GM21381 (cell line): ENCODE measurements at regions not wholly inside any gene's neighbourhood (a gene's known extent, or its start where the extent isn't known, plus 50 kb on each side); places are given as distances from the start of the nearest gene placed in this dataset.

Experiments
- ATAC-seq: cut with Tn5 transposase; IDR thresholded peaks from one replicate; pipeline ENCODE4 v1.9.1; 2021; ENCODE audit warnings: mild to moderate bottlenecking, moderate library complexity; ENCODE audit not compliant: unreplicated experiment

- no peak for ATAC-seq
Measured at GRCh38 chr1:30610917-30611316, 112.5 kb downstream of the MATN1 start.

DNA sequence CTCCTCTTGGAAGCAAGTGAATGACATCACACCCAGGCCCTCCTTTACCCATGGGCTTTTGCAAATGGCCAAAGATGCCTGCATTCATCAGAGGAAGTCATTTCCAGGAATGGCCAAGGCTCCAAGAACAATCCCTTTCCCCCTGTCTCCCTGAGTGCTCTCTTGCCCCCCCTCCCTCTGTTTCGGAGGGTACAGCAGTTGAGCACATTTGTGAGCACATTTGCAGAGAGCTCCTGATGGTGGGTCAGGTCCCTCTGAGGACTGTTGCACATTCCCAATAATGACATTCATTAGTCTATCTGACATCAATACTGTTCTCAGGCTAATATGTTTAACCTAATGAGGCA, 113.4 kb downstream of the MATN1 start:
- no peak for ATAC-seq

DNA sequence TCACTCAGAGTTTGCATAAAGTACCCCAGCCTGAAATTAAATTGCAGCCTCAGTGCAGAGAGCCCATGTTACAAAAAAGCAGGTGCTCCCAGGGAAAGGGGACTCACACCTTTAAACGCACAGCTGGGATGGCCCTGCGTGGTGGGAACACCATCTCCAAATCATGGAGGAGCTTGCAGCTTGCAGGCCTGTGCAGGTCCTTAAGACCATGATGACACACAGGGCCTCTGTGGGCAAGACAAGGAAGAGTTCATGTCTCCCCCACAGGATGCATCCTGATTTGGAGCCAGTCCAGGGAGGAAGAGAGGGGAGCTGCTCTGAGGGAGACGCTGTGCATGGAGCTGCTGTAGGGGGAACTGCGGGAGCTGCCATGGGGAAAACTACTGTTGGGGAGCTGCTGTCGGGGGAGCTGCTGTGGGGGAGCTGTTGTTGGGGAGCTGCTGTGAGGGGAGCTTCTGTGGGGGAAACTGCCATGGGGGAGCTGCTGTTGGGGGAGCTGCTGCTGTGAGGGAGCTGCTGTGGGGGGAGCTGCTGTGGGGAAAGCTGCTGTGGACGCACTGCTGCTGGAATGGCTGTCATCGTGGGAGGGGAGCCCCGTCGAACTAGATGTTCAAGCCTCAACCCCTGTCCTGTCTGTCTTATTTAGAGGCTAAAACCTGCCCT, 113.9 kb downstream of the MATN1 start:
- ATAC-seq, result no peak

DNA sequence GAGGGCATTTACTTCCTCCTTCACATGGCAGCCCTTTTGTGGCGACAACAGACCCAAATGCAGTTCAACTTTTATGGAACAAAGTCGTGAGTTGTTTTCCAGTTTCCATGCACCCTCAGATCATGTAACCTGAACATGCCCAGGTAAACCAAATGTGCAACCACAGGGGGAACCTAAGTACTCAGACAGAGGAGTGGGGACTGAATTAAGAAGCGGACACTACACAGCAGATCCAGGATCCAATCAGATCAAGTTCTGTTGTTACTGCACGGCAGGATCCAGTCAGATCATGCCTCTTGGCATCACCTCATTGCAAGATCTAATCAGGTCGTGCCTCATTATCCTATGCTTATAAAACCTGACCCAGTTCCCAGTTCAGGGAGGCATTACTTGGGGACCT, 115.7 kb downstream of the MATN1 start:
- ATAC-seq, result no peak

GRCh38 chr1:30606166-30606565, 117.2 kb downstream of the MATN1 start:
- no peak for ATAC-seq

GRCh38 chr1:30605441-30605920, 117.9 kb downstream of the MATN1 start:
- ATAC-seq, result no peak

DNA sequence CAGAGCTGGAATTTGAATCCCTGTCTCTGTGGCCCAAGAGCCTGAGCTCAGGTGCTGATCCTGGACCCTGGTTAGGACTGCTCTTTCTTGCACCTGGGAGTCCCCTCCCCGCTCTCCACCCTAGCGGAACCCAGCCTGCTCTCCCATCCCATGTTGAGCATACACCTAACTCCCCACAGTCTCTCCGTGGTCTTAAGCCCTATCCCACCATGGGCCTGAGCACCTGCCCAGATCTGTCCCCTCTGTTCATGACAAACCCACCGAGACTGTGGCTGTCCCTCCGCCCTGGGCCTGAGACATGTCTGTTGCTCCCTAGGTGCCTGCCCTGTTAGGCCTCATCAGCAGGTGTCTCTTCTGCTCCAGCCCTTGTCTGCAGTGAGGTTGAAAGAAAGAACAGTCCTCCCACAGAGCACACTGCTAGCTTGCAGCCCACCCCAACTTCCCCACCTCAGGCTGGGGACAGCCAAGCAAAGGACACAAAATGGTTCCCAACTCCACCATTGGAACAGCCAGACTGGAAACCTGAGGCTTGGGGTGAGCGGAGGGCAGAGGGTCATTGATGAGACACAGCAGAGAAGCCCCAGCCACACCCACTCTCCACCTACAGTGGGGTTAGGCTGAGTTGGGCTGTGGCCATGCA, 118.5 kb downstream of the MATN1 start:
- ATAC-seq, result no peak

DNA sequence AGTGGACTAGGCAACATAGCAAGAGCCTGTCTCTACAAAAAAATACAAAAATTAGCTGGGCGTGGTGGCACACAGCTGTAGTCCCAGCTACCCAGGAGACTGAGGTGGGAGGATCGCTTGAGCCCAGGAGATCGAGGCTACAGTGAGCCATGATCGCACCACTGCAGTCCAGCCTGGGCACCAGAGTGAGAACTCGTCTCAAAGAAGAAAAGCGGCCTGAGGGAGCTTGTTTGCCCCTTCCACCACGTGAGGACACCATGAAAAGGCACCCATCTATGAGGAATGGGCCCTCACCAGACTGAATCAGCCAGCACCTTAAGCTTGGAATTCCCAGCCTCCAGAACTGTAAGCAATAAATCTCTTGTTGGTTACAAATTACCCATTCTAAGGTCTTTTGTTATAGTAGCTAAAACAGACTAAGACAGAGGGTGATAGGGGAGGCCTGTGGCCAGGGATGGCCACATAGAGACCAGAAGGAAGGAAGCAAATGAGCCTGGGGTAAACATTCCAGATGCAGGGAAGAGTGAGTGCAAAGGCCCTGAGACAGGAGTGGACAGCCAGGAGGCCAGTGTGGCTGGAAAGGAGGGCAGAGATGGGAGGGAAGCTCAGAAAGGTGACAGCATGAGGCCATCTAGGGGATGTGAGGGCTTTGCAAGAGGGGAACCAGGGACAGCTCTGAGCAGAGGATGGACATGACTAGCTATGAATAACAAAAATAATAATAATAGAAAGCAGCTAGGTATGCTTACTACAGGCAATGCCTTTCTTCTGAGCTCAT, 120.1 kb downstream of the MATN1 start:
- ATAC-seq, result no peak

- ATAC-seq, result no peak
Measured at GRCh38 chr1:30601316-30602085, 121.9 kb downstream of the MATN1 start.

DNA sequence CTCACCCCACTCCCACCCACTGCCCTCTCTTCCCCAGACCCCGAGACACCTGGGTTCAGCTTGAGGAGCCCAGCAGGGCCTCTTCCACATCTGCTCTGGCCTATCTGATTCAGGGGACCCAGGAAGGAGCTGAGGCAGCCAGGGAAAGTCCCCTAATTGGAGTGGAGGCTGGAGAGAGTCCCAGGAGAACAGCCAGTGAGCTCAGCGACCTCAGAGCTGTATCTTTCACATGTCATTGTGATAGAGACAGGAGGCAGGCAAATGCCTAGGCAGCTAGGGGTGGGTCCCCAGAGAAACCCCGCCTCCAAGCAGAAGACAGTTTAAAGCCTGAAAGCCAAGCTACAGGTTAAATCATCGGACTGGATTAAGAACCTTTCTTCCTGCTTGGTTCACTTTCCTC, 122.7 kb downstream of the MATN1 start:
- no peak for ATAC-seq

GRCh38 chr1:30600258-30600657, 123.1 kb downstream of the MATN1 start:
- ATAC-seq, result no peak

GRCh38 chr1:30599721-30600120, 123.7 kb downstream of the MATN1 start:
- no peak for ATAC-seq

DNA sequence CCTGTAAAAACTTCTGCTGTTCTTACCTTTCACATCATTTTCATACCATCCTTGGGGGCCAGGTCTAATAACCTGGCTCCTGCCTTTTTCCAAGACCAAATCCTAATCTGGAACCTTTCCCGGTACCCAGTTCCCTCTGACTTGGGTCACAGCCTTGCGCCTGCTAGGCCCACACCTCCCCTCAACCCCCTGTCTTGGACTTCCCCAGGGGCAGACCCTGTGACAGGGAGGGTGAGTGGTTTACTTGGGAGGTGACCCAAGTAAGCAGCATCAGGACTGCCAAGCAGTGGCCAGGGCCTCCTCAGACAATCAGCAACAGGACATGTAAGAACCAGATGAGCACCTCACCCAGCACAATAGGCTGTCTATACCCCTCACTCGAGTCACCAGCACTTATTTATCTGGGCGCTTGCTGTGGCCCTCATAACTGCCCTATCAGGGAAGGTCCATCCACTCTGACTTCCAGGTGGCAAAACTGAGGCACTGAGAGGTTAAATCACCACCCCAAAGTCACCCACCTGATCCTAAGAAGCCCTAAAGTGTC, 124.7 kb downstream of the MATN1 start:
- no peak for ATAC-seq

- no peak for ATAC-seq
Measured at GRCh38 chr1:30597711-30598110, 125.7 kb downstream of the MATN1 start.

DNA sequence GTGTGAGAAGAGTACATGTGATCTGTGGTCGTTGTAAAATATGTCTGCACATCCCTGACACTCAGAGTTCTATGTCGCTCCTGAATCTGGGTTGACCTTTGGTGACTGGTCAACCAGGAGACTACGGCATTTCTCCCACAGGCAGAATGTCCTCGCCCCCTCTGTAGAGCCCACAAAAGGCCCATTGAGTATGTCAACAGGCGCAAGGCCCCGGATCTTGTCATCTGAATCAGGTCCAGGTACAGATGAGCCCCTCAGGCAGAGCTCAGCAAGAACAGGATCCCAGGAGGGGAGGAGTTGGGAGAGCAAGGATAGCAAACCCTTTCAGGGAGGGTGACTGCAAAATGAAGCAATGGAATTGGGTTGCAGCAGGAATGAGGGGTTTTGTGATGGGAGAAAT, 126.5 kb downstream of the MATN1 start:
- no peak for ATAC-seq

- ATAC-seq, result no peak
Measured at GRCh38 chr1:30596470-30596869, 126.9 kb downstream of the MATN1 start.

DNA sequence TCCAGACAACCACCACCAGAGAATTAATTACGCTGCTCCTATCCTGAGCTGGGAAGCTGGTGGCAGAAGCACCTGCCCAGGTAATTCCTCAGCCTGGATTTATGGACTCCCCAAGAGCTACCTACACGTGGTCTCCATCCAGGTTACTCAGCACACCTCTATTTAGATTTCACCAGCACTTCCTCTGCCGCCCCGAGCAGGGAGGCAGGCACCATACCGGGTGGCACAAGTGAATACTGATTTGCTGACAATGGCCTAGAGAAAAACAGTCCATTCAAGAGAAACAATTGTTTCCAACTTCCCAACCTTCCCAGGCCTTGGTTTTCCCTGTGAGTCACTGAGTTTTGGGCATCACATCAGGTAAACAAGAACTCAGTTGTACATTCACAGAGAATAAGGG, 134.3 kb downstream of the MATN1 start:
- no peak for ATAC-seq

DNA sequence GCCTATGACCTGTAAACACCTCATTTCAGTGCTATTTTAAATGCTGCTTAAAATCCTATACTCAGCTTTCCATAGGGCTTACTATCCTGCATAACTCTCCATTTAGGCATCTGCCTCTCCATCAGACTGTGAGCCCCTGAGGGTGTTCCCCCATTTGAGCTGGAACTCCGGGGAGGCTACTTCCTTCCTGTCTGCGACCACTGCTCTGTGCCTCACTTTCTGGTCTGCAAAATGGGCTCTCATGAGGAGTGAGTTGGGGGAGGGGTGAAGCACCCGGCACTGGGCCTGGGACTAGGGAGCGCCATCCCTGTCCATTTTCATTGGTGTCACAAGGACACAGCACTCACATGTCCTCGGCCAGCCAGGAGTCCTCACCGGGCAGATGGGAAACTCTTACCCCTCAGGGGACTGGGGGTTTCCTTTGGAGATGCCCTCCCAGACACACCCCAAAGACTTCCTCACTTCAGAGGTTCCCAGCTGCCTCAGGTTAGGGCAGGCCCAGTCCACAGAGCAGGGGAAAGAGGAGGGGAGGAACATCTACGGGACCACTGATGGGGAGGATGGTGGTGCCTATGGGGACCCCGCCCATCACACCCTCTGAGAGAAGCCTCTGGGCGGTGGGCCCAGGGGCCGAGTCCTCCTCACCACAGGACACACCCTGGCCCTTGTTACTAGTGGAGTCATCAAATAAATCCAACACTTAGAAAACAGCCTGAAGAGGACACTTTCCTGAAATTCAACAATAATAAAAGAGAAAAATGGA, 134.9 kb downstream of the MATN1 start:
- ATAC-seq, result no peak

- no peak for ATAC-seq
Measured at GRCh38 chr1:30586671-30587070, 136.7 kb downstream of the MATN1 start.

GRCh38 chr1:30579580-30579979, 143.8 kb downstream of the MATN1 start:
- ATAC-seq, result no peak
